Urinary bladder (tissue), 3 donors: ENCODE measurements at regions not wholly inside any gene's neighbourhood (a gene's known extent, or its start where the extent isn't known, plus 50 kb on each side); places are given as distances from the start of the nearest gene placed in this dataset.
A peak's percentile ranks its signal among the peaks of the same experiment; 100 is the strongest.

ENCODE experiments used
- DNase-seq: peaks from one replicate; pipeline ENCODE4 v3.0.0-alpha.2; 2015; ENCODE audit errors: extremely low spot score
- H3K27ac ChIP-seq: one replicate; pipeline ENCODE4 v1.5.1; 2013; ENCODE audit warnings: low read depth, mild to moderate bottlenecking, moderate library complexity
- H3K36me3 ChIP-seq: one replicate; pipeline ENCODE4 v1.6.1; 2013; ENCODE audit warnings: mild to moderate bottlenecking, moderate library complexity; ENCODE audit not compliant: insufficient read depth
- H3K4me1 ChIP-seq: one replicate; pipeline ENCODE4 v1.6.1; 2013; ENCODE audit warnings: mild to moderate bottlenecking, moderate library complexity; ENCODE audit not compliant: insufficient read depth
- H3K4me3 ChIP-seq: one replicate; pipeline ENCODE4 v1.5.1; 2013; ENCODE audit warnings: low read depth, low read length
- WGBS: extraction: QIAGEN DNeasy Blood & Tissue Kit; methylation state at CpG from one replicate; pipeline ENCODE4 v1.1.7; 2013; 5-methylcytosine and 5-hydroxymethylcytosine counted together
- donor health status: healthy with polysubstance abuse.
- donor health status: healthy.

DNA sequence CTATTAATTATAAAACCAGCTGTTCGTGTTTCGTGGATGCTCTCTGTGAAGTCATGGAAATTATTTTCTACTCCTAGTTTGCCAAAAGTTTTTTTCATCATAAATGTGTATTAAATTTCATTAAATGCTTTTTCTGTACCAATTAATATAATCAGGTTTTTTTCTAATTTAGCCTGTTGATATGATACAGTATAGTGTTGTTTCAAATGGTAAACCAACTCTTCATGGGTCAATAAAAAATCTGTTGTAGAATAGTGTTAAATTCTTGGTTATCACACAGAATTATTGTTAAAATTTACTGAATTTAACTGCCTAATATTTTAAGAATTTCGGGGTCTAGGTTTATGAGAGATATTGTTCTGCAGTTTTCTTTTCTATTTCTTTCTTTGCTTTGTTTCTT is 505.9 kb upstream of the MANEA start:
- DNase-seq, result no peak

GRCh38 chr6:95078457-95078856 is 498.9 kb upstream of the MANEA start:
- WGBS, result 69% methylated on average over 1 of the region's 1 CpG
- Histone ChIP-seq H3K36me3 (no peaks in the 10 kb centered on the region), H3K4me3 (no peak overlapping the region), H3K4me1 (no peaks in the 10 kb centered on the region), H3K27ac (no peak overlapping the region)
- no peak for DNase-seq

More for the DNA sequence above, 505.9 kb upstream of the MANEA start:
- no peaks in the 10 kb centered on the region for H3K36me3 ChIP-seq
- H3K4me3 ChIP-seq, result no peak overlapping the region
- no peaks in the 10 kb centered on the region for H3K4me1 ChIP-seq
- H3K27ac ChIP-seq, result no peak overlapping the region
- WGBS, result 89% methylated on average over 3 of the region's 3 CpGs

DNA sequence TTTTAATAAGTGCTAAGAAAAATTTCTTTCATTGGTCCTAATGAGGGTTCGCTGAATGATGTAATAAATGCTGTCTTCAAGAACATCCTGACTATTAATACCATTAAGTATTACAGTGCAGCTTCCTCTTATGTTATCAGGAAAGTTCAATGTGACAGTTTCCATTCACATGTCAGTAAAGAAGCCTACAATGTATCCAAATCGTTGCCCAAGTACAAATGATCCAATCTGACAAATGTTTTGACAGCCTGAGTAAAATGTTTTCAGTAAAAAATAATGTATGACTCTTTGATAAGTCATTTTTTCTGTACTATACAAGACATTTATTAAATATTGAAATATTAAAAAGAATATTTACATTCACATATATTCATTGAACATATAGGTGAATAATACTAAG is 496.1 kb upstream of the MANEA start:
- Histone ChIP-seq H3K4me1 (no peaks in the 10 kb centered on the region), H3K36me3 (no peaks in the 10 kb centered on the region), H3K27ac (no peak overlapping the region), H3K4me3 (no peak overlapping the region)
- 54% methylated on average over 2 of the region's 2 CpGs for WGBS
- DNase-seq, result no peak

GRCh38 chr6:95081949-95082348 is 495.4 kb upstream of the MANEA start:
- no peaks in the 10 kb centered on the region for H3K4me1 ChIP-seq
- no peak overlapping the region for H3K27ac ChIP-seq
- 88% methylated on average over 2 of the region's 2 CpGs for WGBS
- no peaks in the 10 kb centered on the region for H3K36me3 ChIP-seq
- no peak overlapping the region for H3K4me3 ChIP-seq
- DNase-seq, result no peak

DNA sequence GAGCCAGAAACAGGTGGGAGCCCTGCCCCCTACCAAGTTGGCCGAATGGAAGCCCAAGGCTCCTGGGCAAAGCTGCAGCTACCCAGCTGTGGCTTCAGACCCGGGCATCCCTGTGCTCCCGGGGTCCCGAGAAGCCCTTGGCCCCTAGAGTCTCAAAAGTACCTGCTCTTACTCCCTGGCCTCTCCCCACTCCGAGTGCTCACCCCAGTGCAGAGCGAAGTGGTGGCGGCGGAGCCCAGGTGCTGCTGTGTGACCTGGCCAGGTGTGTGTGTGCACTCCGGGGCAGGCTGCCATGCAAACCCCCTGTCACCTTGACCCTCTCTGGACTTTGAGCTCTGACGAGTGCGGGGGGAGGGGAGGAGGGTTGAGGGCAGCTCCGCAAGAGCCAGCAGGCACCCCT is 493.8 kb upstream of the MANEA start:
- Histone ChIP-seq H3K4me3 (no peak overlapping the region), H3K27ac (no peak overlapping the region), H3K4me1 (no peaks in the 10 kb centered on the region), H3K36me3 (no peaks in the 10 kb centered on the region)
- DNase-seq, result no peak
- 95% methylated on average over 12 of the region's 12 CpGs for WGBS

GRCh38 chr6:95084867-95085266 is 492.5 kb upstream of the MANEA start:
- Histone ChIP-seq H3K4me1 (no peaks in the 10 kb centered on the region), H3K27ac (no peak overlapping the region), H3K4me3 (no peak overlapping the region), H3K36me3 (no peaks in the 10 kb centered on the region)
- DNase-seq, result no peak
- WGBS, result 94% methylated on average over 19 of the region's 19 CpGs

GRCh38 chr6:95087394-95088097 is 489.8 kb upstream of the MANEA start:
- no peak for DNase-seq
- WGBS, result 17% methylated on average over 8 of the region's 8 CpGs
- no peak overlapping the region for H3K4me3 ChIP-seq
- no peak overlapping the region for H3K27ac ChIP-seq
- H3K4me1 ChIP-seq, result no peaks in the 10 kb centered on the region
- no peaks in the 10 kb centered on the region for H3K36me3 ChIP-seq

DNA sequence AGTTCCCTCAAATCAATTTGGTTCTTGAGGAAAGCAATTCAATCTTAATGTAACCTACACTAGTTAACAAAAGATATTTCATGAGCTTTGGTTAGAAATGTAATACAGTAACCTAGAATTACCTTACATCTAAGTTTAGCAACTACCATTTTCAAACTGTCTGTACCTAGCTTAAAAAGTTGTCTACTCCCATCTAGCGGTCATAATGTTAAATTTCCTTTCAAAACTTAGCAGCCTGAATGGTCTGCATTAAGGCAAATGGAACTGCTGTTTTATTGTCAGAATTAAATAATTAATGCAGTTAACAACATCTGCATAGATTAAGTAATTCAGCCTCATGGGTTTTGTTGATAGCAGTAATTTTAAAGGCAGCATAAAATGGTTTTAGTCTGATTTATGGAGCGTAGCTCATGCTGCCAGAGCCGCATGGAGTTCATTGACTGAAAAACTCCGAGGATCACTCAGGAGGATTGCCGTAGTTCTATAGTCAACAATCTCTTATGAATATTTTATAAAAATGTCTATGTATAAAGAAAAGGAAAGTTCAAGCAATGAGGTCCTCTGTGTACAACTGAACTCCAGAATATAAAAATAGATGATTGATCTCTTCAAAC is 485.4 kb upstream of the MANEA start:
- DNase-seq, result peak; percentile 25
- H3K36me3 ChIP-seq, result no peaks in the 10 kb centered on the region

GRCh38 chr6:95093154-95093553 is 484.2 kb upstream of the MANEA start:
- Histone ChIP-seq H3K4me1 (no peaks in the 10 kb centered on the region), H3K27ac (no peak overlapping the region), H3K4me3 (no peak overlapping the region), H3K36me3 (no peaks in the 10 kb centered on the region)
- no peak for DNase-seq
- WGBS, result 65% methylated on average over 4 of the region's 4 CpGs

More for the DNA sequence above, 485.4 kb upstream of the MANEA start:
- Histone ChIP-seq H3K4me3 (no peak overlapping the region), H3K27ac (no peak overlapping the region), H3K4me1 (no peaks in the 10 kb centered on the region)
- WGBS, result 56% methylated on average over 5 of the region's 5 CpGs

GRCh38 chr6:95094751-95095663 is 482.3 kb upstream of the MANEA start:
- no peaks in the 10 kb centered on the region for H3K4me1 ChIP-seq
- no peak overlapping the region for H3K4me3 ChIP-seq
- 38% methylated on average over 6 of the region's 6 CpGs for WGBS
- DNase-seq, result no peak
- no peak overlapping the region for H3K27ac ChIP-seq
- H3K36me3 ChIP-seq, result no peaks in the 10 kb centered on the region

GRCh38 chr6:95095855-95096254 is 481.5 kb upstream of the MANEA start:
- WGBS, result 89% methylated on average over 2 of the region's 2 CpGs
- H3K27ac ChIP-seq, result no peak overlapping the region
- no peak for DNase-seq
- H3K4me1 ChIP-seq, result no peaks in the 10 kb centered on the region
- H3K4me3 ChIP-seq, result no peak overlapping the region
- no peaks in the 10 kb centered on the region for H3K36me3 ChIP-seq

GRCh38 chr6:95099410-95099809 is 477.9 kb upstream of the MANEA start:
- H3K4me1 ChIP-seq, result no peaks in the 10 kb centered on the region
- DNase-seq, result no peak
- WGBS, result 85% methylated on average over 1 of the region's 1 CpG
- no peaks in the 10 kb centered on the region for H3K36me3 ChIP-seq
- no peak overlapping the region for H3K27ac ChIP-seq
- H3K4me3 ChIP-seq, result no peak overlapping the region

DNA sequence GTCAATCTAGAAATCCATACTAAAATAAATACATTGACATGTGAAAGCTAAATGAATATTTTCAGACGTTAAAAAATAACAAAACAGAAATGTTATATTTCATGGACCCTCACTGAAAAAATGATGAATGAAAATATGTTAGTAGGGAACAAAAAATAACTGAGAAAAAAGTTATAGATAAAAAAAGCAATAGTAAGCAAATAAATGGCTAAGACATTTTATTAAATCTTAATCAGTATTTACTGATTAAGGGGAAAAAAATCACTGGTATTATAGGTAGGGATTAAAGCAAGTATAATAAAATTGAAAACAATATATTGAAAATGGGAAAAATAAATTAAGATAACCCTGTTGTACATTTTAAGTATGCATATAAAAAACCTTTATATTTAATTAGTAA is 468.1 kb upstream of the MANEA start:
- no peak overlapping the region for H3K4me3 ChIP-seq
- 76% methylated on average over 1 of the region's 1 CpG for WGBS
- H3K36me3 ChIP-seq, result no peaks in the 10 kb centered on the region
- no peak overlapping the region for H3K27ac ChIP-seq
- DNase-seq, result no peak
- H3K4me1 ChIP-seq, result no peaks in the 10 kb centered on the region

GRCh38 chr6:95110767-95111166 is 466.6 kb upstream of the MANEA start:
- no peaks in the 10 kb centered on the region for H3K36me3 ChIP-seq
- H3K4me1 ChIP-seq, result no peaks in the 10 kb centered on the region
- DNase-seq, result no peak
- WGBS, result 44% methylated on average over 1 of the region's 1 CpG
- no peak overlapping the region for H3K27ac ChIP-seq
- H3K4me3 ChIP-seq, result no peak overlapping the region
